IPS DF 4.7 (cell line): ENCODE measurements at regions not wholly inside any gene's neighbourhood (a gene's known extent, or its start where the extent isn't known, plus 50 kb on each side); places are given as distances from the start of the nearest gene placed in this dataset.

ENCODE experiments used
- DNase-seq: peaks from one replicate; pipeline ENCODE4 v3.0.0-alpha.2; 2013; ENCODE audit warnings: low spot score; ENCODE audit errors: extremely low read depth

- DNase-seq: no peak
Observed at GRCh38 chr20:40168981-40169620, 519.9 kb downstream of the MAFB start.

- no peak for DNase-seq
Observed at GRCh38 chr20:40161391-40161790, 527.6 kb downstream of the MAFB start.

GRCh38 chr20:40160097-40160550 is 528.9 kb downstream of the MAFB start:
- peak; percentile 75 for DNase-seq

GRCh38 chr20:40159276-40159675 is 529.8 kb downstream of the MAFB start:
- DNase-seq: no peak

- DNase-seq: no peak
Observed at GRCh38 chr20:40156600-40157317, 532.3 kb downstream of the MAFB start.

- DNase-seq: no peak
Observed at GRCh38 chr20:40154514-40154913, 534.5 kb downstream of the MAFB start.

- DNase-seq: no peak
Observed at GRCh38 chr20:40148886-40149285, 540.1 kb downstream of the MAFB start.

- DNase-seq: no peak
Observed at GRCh38 chr20:40146071-40146470, 543.0 kb downstream of the MAFB start.

GRCh38 chr20:40144581-40144980 is 544.5 kb downstream of the MAFB start:
- no peak for DNase-seq

- no peak for DNase-seq
Observed at GRCh38 chr20:40134176-40134575, 554.9 kb downstream of the MAFB start.

GRCh38 chr20:40120827-40121226 is 568.2 kb downstream of the MAFB start:
- no peak for DNase-seq

- DNase-seq: no peak
Observed at GRCh38 chr20:40111282-40111681, 577.8 kb downstream of the MAFB start.

- DNase-seq: no peak
Observed at GRCh38 chr20:40110311-40110831, 578.7 kb downstream of the MAFB start.

- no peak for DNase-seq
Observed at GRCh38 chr20:40109136-40109535, 579.9 kb downstream of the MAFB start.

- DNase-seq: no peak
Observed at GRCh38 chr20:40108321-40108720, 580.7 kb downstream of the MAFB start.

GRCh38 chr20:40104959-40105358 is 584.1 kb downstream of the MAFB start:
- DNase-seq: no peak

GRCh38 chr20:40103420-40103819 is 585.6 kb downstream of the MAFB start:
- DNase-seq: no peak

- no peak for DNase-seq
Observed at GRCh38 chr20:40101560-40101959, 587.5 kb downstream of the MAFB start.

GRCh38 chr20:40100261-40100660 is 588.8 kb downstream of the MAFB start:
- DNase-seq: no peak

- DNase-seq: no peak
Observed at GRCh38 chr20:40090236-40090635, 598.8 kb downstream of the MAFB start.

GRCh38 chr20:40087496-40087895 is 601.5 kb downstream of the MAFB start:
- DNase-seq: no peak

- DNase-seq: no peak
Observed at GRCh38 chr20:40085513-40085912, 603.5 kb downstream of the MAFB start.

- no peak for DNase-seq
Observed at GRCh38 chr20:40082436-40082835, 606.6 kb downstream of the MAFB start.
